ENCODE measurements at regions not wholly inside any gene's neighbourhood (a gene's known extent, or its start where the extent isn't known, plus 50 kb on each side); places are given as distances from the start of the nearest gene placed in this dataset.

DNA sequence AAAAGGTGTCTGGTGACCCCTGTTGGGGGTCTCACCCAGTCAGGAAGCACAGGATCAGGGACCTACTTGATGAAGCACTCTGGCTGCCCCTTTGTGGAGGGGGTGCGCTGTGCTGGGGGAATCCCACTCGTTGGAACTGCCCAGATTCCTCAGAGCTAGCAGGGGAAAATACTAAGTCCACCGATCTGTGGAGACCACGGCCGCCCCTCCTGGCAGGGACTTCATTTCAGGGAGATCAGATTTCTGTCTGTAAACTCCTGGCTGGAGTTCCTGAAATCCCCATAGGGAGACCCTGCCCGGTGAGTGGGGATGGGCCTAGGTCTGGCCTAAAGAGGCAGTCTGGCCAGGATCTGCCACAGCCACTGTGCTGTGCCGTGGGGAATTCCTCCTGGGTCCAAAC lies 79.3 kb upstream of the ADCY1 start:
- no peak overlapping the region for H3K4me3 ChIP-seq (ENCODE audit: low read length)
- no peaks in the 10 kb centered on the region for H3K4me1 ChIP-seq (ENCODE audit: control insufficient read depth, insufficient read depth, low read length)
- H3K36me3 ChIP-seq (ENCODE audit: control insufficient read depth, insufficient read depth, low read length, severe bottlenecking), result no peaks in the 10 kb centered on the region
- peaks cover 17% of the 10 kb centered on the region for H3K27me3 ChIP-seq (replicated peaks; ENCODE audit: control insufficient read depth, insufficient read depth, low read length)
- H3K9ac ChIP-seq (ENCODE audit: low read length), result no peak overlapping the region
- peaks cover 13% of the 10 kb centered on the region for H3K9me3 ChIP-seq (ENCODE audit: control insufficient read depth, low read length)
- no peak for DNase-seq (ENCODE audit: low read depth)

DNA sequence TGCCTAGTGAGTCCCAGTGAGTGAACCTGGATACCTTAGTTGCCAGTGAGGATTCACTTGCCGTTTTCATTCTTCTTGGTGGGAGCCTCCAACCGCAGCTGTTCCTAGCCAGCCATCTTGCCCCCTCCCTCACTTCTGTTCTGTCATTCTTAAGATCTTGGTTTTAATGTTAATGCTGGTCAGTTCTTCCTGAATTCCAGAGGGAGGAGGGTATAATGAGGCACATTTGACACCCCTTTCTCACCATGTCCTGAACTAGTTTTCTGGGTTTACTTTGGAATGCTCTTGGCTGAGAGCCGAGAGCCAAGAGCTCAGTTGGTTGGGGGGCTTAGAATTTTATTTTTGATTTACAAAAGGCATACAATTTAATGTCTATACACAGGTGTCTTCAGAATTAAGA lies 78.5 kb upstream of the ADCY1 start:
- H3K36me3 ChIP-seq (ENCODE audit: control insufficient read depth, insufficient read depth, low read length, severe bottlenecking), result no peaks in the 10 kb centered on the region
- H3K4me1 ChIP-seq (ENCODE audit: control insufficient read depth, insufficient read depth, low read length), result no peaks in the 10 kb centered on the region
- no peak for DNase-seq (ENCODE audit: low read depth)

GRCh38 chr7:45500257-45500656 lies 73.9 kb upstream of the ADCY1 start:
- no peak for DNase-seq (ENCODE audit: low read depth)

More for the DNA sequence above, 78.5 kb upstream of the ADCY1 start:
- Histone ChIP-seq H3K4me3 (ENCODE audit: low read length) (no peak overlapping the region), H3K9me3 (ENCODE audit: control insufficient read depth, low read length) (peaks cover 13% of the 10 kb centered on the region), H3K9ac (ENCODE audit: low read length) (no peak overlapping the region), H3K27me3 (replicated peaks; ENCODE audit: control insufficient read depth, insufficient read depth, low read length) (peaks cover 17% of the 10 kb centered on the region)

DNA sequence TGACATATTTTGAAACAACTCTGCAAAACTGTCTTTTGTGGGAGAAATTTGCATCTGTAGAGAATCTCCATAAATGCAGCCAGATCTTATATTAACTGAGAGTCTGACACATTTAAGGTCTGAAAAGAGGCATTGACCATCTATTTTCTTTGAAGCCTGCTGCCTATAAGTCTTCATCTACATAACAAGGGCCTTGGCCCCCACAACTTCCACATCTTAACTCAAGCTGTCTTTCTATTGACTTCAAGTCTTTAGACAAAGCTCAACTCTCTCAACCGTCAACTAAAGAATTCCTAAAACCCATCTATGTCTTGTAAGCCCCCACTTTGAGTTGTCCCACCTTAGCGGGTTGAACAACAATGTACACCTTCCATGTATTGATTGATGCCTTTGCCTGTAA lies 72.4 kb upstream of the ADCY1 start:
- DNase-seq (ENCODE audit: low read depth), result no peak
- Histone ChIP-seq H3K4me3 (ENCODE audit: low read length) (no peak overlapping the region), H3K27me3 (replicated peaks; ENCODE audit: control insufficient read depth, insufficient read depth, low read length) (peaks cover 17% of the 10 kb centered on the region), H3K9me3 (ENCODE audit: control insufficient read depth, low read length) (peaks cover 22% of the 10 kb centered on the region), H3K36me3 (ENCODE audit: control insufficient read depth, insufficient read depth, low read length, severe bottlenecking) (no peaks in the 10 kb centered on the region), H3K4me1 (ENCODE audit: control insufficient read depth, insufficient read depth, low read length) (no peaks in the 10 kb centered on the region), H3K9ac (ENCODE audit: low read length) (no peak overlapping the region)

More at GRCh38 chr7:45500257-45500656, 73.9 kb upstream of the ADCY1 start:
- Histone ChIP-seq H3K9ac (ENCODE audit: low read length) (no peak overlapping the region), H3K36me3 (ENCODE audit: control insufficient read depth, insufficient read depth, low read length, severe bottlenecking) (no peaks in the 10 kb centered on the region), H3K4me1 (ENCODE audit: control insufficient read depth, insufficient read depth, low read length) (no peaks in the 10 kb centered on the region), H3K9me3 (ENCODE audit: control insufficient read depth, low read length) (peaks cover 15% of the 10 kb centered on the region), H3K4me3 (ENCODE audit: low read length) (no peak overlapping the region), H3K27me3 (replicated peaks; ENCODE audit: control insufficient read depth, insufficient read depth, low read length) (peaks cover 17% of the 10 kb centered on the region)

- Histone ChIP-seq H3K36me3 (ENCODE audit: control insufficient read depth, insufficient read depth, low read length, severe bottlenecking) (no peaks in the 10 kb centered on the region), H3K9ac (ENCODE audit: low read length) (no peak overlapping the region), H3K4me1 (ENCODE audit: control insufficient read depth, insufficient read depth, low read length) (no peaks in the 10 kb centered on the region), H3K9me3 (ENCODE audit: control insufficient read depth, low read length) (peaks cover 46% of the 10 kb centered on the region), H3K4me3 (ENCODE audit: low read length) (no peak overlapping the region), H3K27me3 (replicated peaks; ENCODE audit: control insufficient read depth, insufficient read depth, low read length) (no peaks in the 10 kb centered on the region)
- no peak for DNase-seq (ENCODE audit: low read depth)
Observed at GRCh38 chr7:45506059-45506458, 68.1 kb upstream of the ADCY1 start.

GRCh38 chr7:45509222-45509621 lies 64.9 kb upstream of the ADCY1 start:
- Histone ChIP-seq H3K36me3 (ENCODE audit: control insufficient read depth, insufficient read depth, low read length, severe bottlenecking) (no peaks in the 10 kb centered on the region), H3K9ac (ENCODE audit: low read length) (no peak overlapping the region), H3K4me3 (ENCODE audit: low read length) (no peak overlapping the region), H3K27me3 (replicated peaks; ENCODE audit: control insufficient read depth, insufficient read depth, low read length) (no peaks in the 10 kb centered on the region), H3K9me3 (ENCODE audit: control insufficient read depth, low read length) (peaks cover 41% of the 10 kb centered on the region), H3K4me1 (ENCODE audit: control insufficient read depth, insufficient read depth, low read length) (no peaks in the 10 kb centered on the region)
- DNase-seq (ENCODE audit: low read depth), result no peak

GRCh38 chr7:45511721-45512597 lies 62.2 kb upstream of the ADCY1 start:
- Histone ChIP-seq H3K4me3 (ENCODE audit: low read length) (no peak overlapping the region), H3K27me3 (replicated peaks; ENCODE audit: control insufficient read depth, insufficient read depth, low read length) (no peaks in the 10 kb centered on the region), H3K4me1 (ENCODE audit: control insufficient read depth, insufficient read depth, low read length) (no peaks in the 10 kb centered on the region), H3K9ac (ENCODE audit: low read length) (no peak overlapping the region), H3K9me3 (ENCODE audit: control insufficient read depth, low read length) (peaks cover 24% of the 10 kb centered on the region), H3K36me3 (ENCODE audit: control insufficient read depth, insufficient read depth, low read length, severe bottlenecking) (no peaks in the 10 kb centered on the region)
- no peak for DNase-seq (ENCODE audit: low read depth)

- Histone ChIP-seq H3K27me3 (replicated peaks; ENCODE audit: control insufficient read depth, insufficient read depth, low read length) (no peaks in the 10 kb centered on the region), H3K36me3 (ENCODE audit: control insufficient read depth, insufficient read depth, low read length, severe bottlenecking) (no peaks in the 10 kb centered on the region), H3K4me3 (ENCODE audit: low read length) (no peak overlapping the region), H3K4me1 (ENCODE audit: control insufficient read depth, insufficient read depth, low read length) (no peaks in the 10 kb centered on the region), H3K9me3 (ENCODE audit: control insufficient read depth, low read length) (peaks cover 14% of the 10 kb centered on the region), H3K9ac (ENCODE audit: low read length) (no peak overlapping the region)
- DNase-seq (ENCODE audit: low read depth), result no peak
Observed at GRCh38 chr7:45514944-45515343, 59.2 kb upstream of the ADCY1 start.

DNA sequence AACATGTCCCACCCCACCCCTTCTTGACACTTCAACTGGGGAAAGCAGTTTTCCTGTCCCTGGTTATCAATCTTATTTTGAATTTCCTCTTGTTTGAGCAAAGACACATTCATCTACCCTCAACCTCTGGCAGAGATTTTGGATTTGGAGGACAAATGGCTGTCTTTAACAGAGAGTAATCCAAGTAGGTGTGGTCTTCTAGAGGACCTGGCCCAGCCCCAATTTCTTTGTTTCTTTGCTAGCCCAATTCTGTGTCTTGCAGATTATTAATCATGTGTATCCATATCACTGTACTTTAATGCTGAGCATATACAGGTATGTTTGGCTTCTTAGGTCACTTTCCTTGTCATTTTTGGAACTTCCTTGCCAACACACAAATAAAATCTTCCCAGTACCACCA lies 58.8 kb upstream of the ADCY1 start:
- no peak for DNase-seq (ENCODE audit: low read depth)
- no peak overlapping the region for H3K9ac ChIP-seq (ENCODE audit: low read length)
- H3K9me3 ChIP-seq (ENCODE audit: control insufficient read depth, low read length), result peaks cover 14% of the 10 kb centered on the region
- no peak overlapping the region for H3K4me3 ChIP-seq (ENCODE audit: low read length)
- H3K4me1 ChIP-seq (ENCODE audit: control insufficient read depth, insufficient read depth, low read length), result no peaks in the 10 kb centered on the region
- H3K27me3 ChIP-seq (replicated peaks; ENCODE audit: control insufficient read depth, insufficient read depth, low read length), result no peaks in the 10 kb centered on the region
- H3K36me3 ChIP-seq (ENCODE audit: control insufficient read depth, insufficient read depth, low read length, severe bottlenecking), result no peaks in the 10 kb centered on the region

Data from adipocyte (in vitro differentiated cells).